ENCODE measurements at regions not wholly inside any gene's neighbourhood (a gene's known extent, or its start where the extent isn't known, plus 50 kb on each side); places are given as distances from the start of the nearest gene placed in this dataset.

DNA sequence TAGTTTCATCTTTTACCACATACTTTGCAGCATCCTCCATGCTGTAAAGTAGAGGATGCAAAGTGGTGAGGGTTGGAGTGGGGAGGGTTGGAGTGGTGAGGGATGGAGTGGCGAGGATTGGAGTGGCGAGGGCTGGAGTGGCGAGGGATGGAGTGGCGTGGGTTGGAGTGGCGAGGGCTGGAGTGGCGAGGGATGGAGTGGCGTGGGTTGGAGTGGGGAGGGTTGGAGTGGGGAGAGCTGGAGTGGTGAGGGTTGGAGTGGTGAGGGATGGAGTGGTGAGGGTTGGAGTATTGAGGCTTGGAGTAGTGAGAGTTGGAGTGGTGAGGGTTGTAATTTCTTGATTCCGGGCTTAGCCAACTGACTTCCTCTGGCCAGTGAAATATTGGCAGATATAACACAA is 618.3 kb downstream of the MRPL39 start:
- Histone ChIP-seq H3K27ac (replicated peaks) (no peak overlapping the region), H3K27me3 (ENCODE audit: low read depth) (no peaks in the 10 kb centered on the region), H3K9me3 (replicated peaks) (peaks cover 6% of the 10 kb centered on the region), H3K4me1 (no peaks in the 10 kb centered on the region), H3K36me3 (no peaks in the 10 kb centered on the region), H3K4me3 (no peak overlapping the region)
- DNase-seq = no peak
- TF ChIP-seq, protein P1, sequence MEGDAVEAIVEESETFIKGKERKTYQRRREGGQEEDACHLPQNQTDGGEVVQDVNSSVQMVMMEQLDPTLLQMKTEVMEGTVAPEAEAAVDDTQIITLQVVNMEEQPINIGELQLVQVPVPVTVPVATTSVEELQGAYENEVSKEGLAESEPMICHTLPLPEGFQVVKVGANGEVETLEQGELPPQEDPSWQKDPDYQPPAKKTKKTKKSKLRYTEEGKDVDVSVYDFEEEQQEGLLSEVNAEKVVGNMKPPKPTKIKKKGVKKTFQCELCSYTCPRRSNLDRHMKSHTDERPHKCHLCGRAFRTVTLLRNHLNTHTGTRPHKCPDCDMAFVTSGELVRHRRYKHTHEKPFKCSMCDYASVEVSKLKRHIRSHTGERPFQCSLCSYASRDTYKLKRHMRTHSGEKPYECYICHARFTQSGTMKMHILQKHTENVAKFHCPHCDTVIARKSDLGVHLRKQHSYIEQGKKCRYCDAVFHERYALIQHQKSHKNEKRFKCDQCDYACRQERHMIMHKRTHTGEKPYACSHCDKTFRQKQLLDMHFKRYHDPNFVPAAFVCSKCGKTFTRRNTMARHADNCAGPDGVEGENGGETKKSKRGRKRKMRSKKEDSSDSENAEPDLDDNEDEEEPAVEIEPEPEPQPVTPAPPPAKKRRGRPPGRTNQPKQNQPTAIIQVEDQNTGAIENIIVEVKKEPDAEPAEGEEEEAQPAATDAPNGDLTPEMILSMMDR (IDR thresholded peaks at IDR 0.05; ENCODE audit: borderline replicate concordance) = no peak
- intact Hi-C loops (cut with micrococcal nuclease) = no loop called here

DNA sequence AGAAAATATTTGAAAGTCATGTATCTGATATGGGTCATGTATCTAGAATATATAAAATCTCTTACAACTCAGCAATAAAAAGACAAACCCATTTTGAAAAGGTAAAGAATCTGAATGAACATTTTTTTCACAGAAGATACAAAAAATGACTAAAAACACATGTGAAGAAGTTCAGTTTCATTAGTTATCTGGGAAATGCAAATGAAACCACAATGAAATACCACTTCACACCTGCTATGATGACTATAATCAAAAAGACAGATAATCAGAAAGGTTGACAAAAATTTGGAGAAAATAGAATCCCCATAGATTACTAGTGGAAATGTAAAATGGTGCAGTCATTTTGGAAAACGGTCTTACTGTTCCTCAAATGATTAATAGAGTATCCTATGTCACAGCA is 631.0 kb downstream of the MRPL39 start:
- DNase-seq = no peak
- H3K4me3 ChIP-seq = no peak overlapping the region
- TF ChIP-seq, protein P1 (IDR thresholded peaks at IDR 0.05; ENCODE audit: borderline replicate concordance) = no peak
- H3K9me3 ChIP-seq (replicated peaks) = peaks cover 31% of the 10 kb centered on the region
- H3K4me1 ChIP-seq = no peaks in the 10 kb centered on the region
- no peaks in the 10 kb centered on the region for H3K36me3 ChIP-seq
- intact Hi-C loops (cut with micrococcal nuclease) = no loop called here
- no peaks in the 10 kb centered on the region for H3K27me3 ChIP-seq (ENCODE audit: low read depth)
- no peak overlapping the region for H3K27ac ChIP-seq (replicated peaks)

DNA sequence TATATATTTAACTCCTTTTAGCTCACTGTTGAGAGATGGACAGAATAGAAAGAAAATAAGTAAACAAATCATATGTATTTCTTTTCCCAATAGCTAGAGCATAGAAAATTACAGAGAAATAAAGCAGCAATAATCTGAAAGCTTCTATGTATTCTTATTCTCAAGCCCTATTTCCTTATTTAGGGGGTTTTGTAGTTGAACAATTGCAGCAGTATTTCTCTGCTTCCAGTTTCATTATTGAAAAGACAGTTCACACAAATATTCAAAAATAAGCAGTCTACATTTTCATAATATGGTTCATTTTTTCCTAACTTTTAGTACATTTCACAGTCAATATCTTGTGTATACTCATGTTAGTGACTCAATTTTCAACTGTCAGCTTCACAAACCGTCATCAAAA is 638.2 kb downstream of the MRPL39 start:
- TF ChIP-seq, protein P1 (IDR thresholded peaks at IDR 0.05; ENCODE audit: borderline replicate concordance) = no peak
- intact Hi-C loops (cut with micrococcal nuclease) = no loop called here
- no peak overlapping the region for H3K4me3 ChIP-seq
- H3K36me3 ChIP-seq = no peaks in the 10 kb centered on the region
- no peaks in the 10 kb centered on the region for H3K4me1 ChIP-seq
- H3K27ac ChIP-seq (replicated peaks) = no peak overlapping the region
- H3K27me3 ChIP-seq (ENCODE audit: low read depth) = no peaks in the 10 kb centered on the region
- peaks cover 38% of the 10 kb centered on the region for H3K9me3 ChIP-seq (replicated peaks)
- no peak for DNase-seq

DNA sequence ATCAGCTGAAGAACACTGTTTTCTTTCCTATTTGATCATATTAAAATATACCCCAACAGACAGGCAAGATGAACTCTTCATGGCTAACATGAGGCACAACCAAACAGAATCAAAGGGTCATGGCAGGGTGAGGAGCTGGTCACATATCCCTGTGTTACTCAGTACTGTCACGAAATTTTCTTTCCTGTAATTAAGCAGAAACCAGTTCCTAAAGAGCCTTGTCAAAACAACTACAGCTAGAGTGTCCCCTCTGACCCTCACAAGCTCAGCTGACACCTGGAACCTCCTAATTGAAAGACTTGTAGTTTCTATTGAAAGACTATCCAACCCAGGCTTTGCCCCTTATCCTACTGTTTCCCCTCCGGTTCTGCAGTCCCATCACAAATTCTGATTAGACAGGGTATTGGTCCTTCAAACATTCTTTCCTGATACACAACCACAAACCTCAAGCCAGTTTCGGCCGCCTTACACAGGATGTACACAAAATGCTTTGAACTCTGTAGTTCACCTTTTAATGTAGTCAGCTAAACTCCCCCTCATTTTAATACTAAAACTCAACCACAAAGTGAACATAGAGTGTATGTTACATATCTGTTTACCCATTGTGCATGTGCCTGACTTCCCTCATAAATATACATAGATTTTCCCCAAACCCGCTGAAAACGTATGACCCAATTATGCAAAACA is 651.9 kb downstream of the MRPL39 start:
- DNase-seq = no peak
- TF ChIP-seq, protein P1 (IDR thresholded peaks at IDR 0.05; ENCODE audit: borderline replicate concordance) = no peak
- intact Hi-C loops (cut with micrococcal nuclease) = no loop called here
- Histone ChIP-seq H3K4me1 (no peaks in the 10 kb centered on the region), H3K27me3 (ENCODE audit: low read depth) (no peaks in the 10 kb centered on the region), H3K27ac (replicated peaks) (no peak overlapping the region), H3K4me3 (no peak overlapping the region), H3K9me3 (replicated peaks) (peaks cover 7% of the 10 kb centered on the region), H3K36me3 (no peaks in the 10 kb centered on the region)

DNA sequence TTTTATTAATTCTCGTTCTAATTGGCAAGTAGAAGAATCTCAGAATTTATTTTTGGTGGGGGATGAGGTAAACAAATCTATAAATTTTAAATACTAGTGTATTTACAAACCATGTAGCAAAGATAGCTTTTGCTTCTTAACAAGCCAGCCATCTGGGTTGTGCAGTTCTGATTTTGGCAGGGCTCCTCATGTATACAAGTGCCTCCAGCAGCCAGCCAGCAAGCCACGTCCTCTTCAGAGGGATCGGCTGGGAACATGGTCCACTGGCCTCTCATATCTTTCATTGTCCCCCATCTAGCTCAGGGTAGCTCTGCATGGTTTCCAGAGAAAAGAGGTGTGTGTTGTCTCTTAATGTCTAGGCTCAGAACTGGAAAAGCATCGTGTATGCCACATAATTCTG is 659.1 kb downstream of the MRPL39 start:
- TF ChIP-seq, protein P1 (IDR thresholded peaks at IDR 0.05; ENCODE audit: borderline replicate concordance) = no peak
- Histone ChIP-seq H3K4me1 (no peaks in the 10 kb centered on the region), H3K36me3 (no peaks in the 10 kb centered on the region), H3K9me3 (replicated peaks) (no peaks in the 10 kb centered on the region), H3K27me3 (ENCODE audit: low read depth) (no peaks in the 10 kb centered on the region), H3K27ac (replicated peaks) (no peak overlapping the region), H3K4me3 (no peak overlapping the region)
- no peak for DNase-seq
- intact Hi-C loops (cut with micrococcal nuclease) = no loop called here

Data from left ventricle myocardium inferior (tissue), 1 donor.